MCF 10A (cell line): ENCODE measurements at regions not wholly inside any gene's neighbourhood (a gene's known extent, or its start where the extent isn't known, plus 50 kb on each side); places are given as distances from the start of the nearest gene placed in this dataset.

ENCODE experiments used
- BruUV-seq: library from RNA; stranded (reverse); fragments of 400-500 nt; replicated peaks from 2 replicates; lab custom pipeline; 2021; lab: Mats Ljungman, UMichigan
- CTCF ChIA-PET: fragments of 300-600 bp; sonication (Branson Sonifier 250); formaldehyde crosslinking; extraction: SDS; loops from one replicate; lab custom pipeline; 2021; ENCODE audit warnings: antibody characterized with exemption, inconsistent platforms; lab: Yijun Ruan, JAX
- POLR2A ChIA-PET: fragments of 300-600, 350-650 bp; sonication (Branson Sonifier 250); formaldehyde crosslinking; extraction: SDS; loops from one replicate; lab custom pipeline; 2020; ENCODE audit warnings: antibody characterized with exemption, inconsistent platforms; lab: Yijun Ruan, JAX
- DNase-seq: peaks from one replicate; pipeline ENCODE4 v3.0.0-alpha.2; 2018; ENCODE audit not compliant: unreplicated experiment
- H3K27ac Mint-ChIP-seq: one replicate; pipeline ENCODE4 v1.8.0; 2022; ENCODE audit warnings: mild to moderate bottlenecking, low read depth, mixed read lengths; ENCODE audit not compliant: unreplicated experiment
- H3K27me3 Mint-ChIP-seq: one replicate; pipeline ENCODE4 v1.8.0; 2022; ENCODE audit warnings: mixed read lengths; ENCODE audit not compliant: insufficient read depth, unreplicated experiment
- H3K36me3 Mint-ChIP-seq: one replicate; pipeline ENCODE4 v1.8.0; 2022; ENCODE audit warnings: mild to moderate bottlenecking, moderate library complexity, mixed read lengths; ENCODE audit not compliant: insufficient read depth, unreplicated experiment
- H3K4me1 Mint-ChIP-seq: one replicate; pipeline ENCODE4 v1.8.0; 2022; ENCODE audit warnings: mixed read lengths; ENCODE audit not compliant: insufficient read depth, unreplicated experiment
- H3K4me3 Mint-ChIP-seq: one replicate; pipeline ENCODE4 v1.8.0; 2022; ENCODE audit warnings: mild to moderate bottlenecking, moderate library complexity, mixed read lengths; ENCODE audit not compliant: unreplicated experiment
- H3K9me3 Mint-ChIP-seq: one replicate; pipeline ENCODE4 v1.8.0; 2022; ENCODE audit warnings: mixed read lengths; ENCODE audit not compliant: unreplicated experiment
- CTCF ChIP-seq: fragments of 200-600 bp; IDR thresholded peaks from one replicate; pipeline ENCODE4 v1.8.0; 2022; ENCODE audit warnings: antibody characterized with exemption, mild to moderate bottlenecking; ENCODE audit not compliant: unreplicated experiment
- intact Hi-C: fragments of 100-400 bp; cut with micrococcal nuclease; formaldehyde crosslinking; loops from 2 replicates; pipeline ENCODE4 v1.14.1; 2022

GRCh38 chr20:52270001-52270606, 78.5 kb upstream of the ZFP64 start:
- Mint-ChIP-seq H3K36me3 (no peaks in the 10 kb centered on the region), H3K27me3 (peaks cover 22% of the 10 kb centered on the region), H3K4me3 (no peak overlapping the region), H3K4me1 (no peaks in the 10 kb centered on the region), H3K27ac (no peak overlapping the region), H3K9me3 (no peaks in the 10 kb centered on the region)
- DNase-seq: no peak
- intact Hi-C loops: no loop called here
- BruUV-seq: no TSS peak
- no peak for TF ChIP-seq CTCF
- ChIA-PET CTCF (interaction anchor here (0.6 to 1.1 kb wide), 4 partner anchors 11 to 117 kb away, joined by 3 to 4 read pairs (median 3); no protein-coding TSS in a partner anchor), POLR2A (no interaction called here)

- ChIA-PET POLR2A (interaction anchor here (0.5 kb wide), 1 partner anchor 1630 kb away, joined by 4 read pairs; no protein-coding TSS in a partner anchor), CTCF (interaction anchor here (0.7 to 1.1 kb wide), 2 partner anchors 42 to 118 kb away, joined by 3 read pairs; no protein-coding TSS in a partner anchor)
- TF ChIP-seq CTCF: no peak
- Mint-ChIP-seq H3K27ac (no peak overlapping the region), H3K4me1 (no peaks in the 10 kb centered on the region), H3K36me3 (no peaks in the 10 kb centered on the region), H3K9me3 (no peaks in the 10 kb centered on the region), H3K4me3 (no peak overlapping the region), H3K27me3 (peaks cover 30% of the 10 kb centered on the region)
- intact Hi-C loops: no loop called here
- BruUV-seq: no TSS peak
- no peak for DNase-seq
Observed at GRCh38 chr20:52269321-52269720, 77.7 kb upstream of the ZFP64 start.

- no peaks in the 10 kb centered on the region for H3K36me3 Mint-ChIP-seq
- no peak overlapping the region for H3K27ac Mint-ChIP-seq
- no peak for DNase-seq
- intact Hi-C loops: no loop called here
- TF ChIP-seq CTCF: no peak
- H3K4me3 Mint-ChIP-seq: no peak overlapping the region
- no peaks in the 10 kb centered on the region for H3K4me1 Mint-ChIP-seq
- peaks cover 41% of the 10 kb centered on the region for H3K27me3 Mint-ChIP-seq
- ChIA-PET POLR2A (interaction anchor here (0.8 kb wide), 1 partner anchor 538 kb away, joined by 3 read pairs; no protein-coding TSS in a partner anchor), CTCF (no interaction called here)
- BruUV-seq: no TSS peak
- no peaks in the 10 kb centered on the region for H3K9me3 Mint-ChIP-seq
Observed at GRCh38 chr20:52268184-52268749, 76.7 kb upstream of the ZFP64 start.

GRCh38 chr20:52267418-52267817, 75.8 kb upstream of the ZFP64 start:
- ChIA-PET CTCF (no interaction called here), POLR2A (no interaction called here)
- no TSS peak for BruUV-seq
- Mint-ChIP-seq H3K27ac (no peak overlapping the region), H3K4me1 (no peaks in the 10 kb centered on the region), H3K9me3 (no peaks in the 10 kb centered on the region), H3K36me3 (no peaks in the 10 kb centered on the region), H3K4me3 (no peak overlapping the region), H3K27me3 (peaks cover 49% of the 10 kb centered on the region)
- intact Hi-C loops: no loop called here
- no peak for DNase-seq
- TF ChIP-seq CTCF: no peak
